ENCODE measurements at regions not wholly inside any gene's neighbourhood (a gene's known extent, or its start where the extent isn't known, plus 50 kb on each side); places are given as distances from the start of the nearest gene placed in this dataset.

GRCh38 chr10:28871665-28872064, 194.3 kb downstream of the BAMBI start:
- TF ChIP-seq, protein P1, sequence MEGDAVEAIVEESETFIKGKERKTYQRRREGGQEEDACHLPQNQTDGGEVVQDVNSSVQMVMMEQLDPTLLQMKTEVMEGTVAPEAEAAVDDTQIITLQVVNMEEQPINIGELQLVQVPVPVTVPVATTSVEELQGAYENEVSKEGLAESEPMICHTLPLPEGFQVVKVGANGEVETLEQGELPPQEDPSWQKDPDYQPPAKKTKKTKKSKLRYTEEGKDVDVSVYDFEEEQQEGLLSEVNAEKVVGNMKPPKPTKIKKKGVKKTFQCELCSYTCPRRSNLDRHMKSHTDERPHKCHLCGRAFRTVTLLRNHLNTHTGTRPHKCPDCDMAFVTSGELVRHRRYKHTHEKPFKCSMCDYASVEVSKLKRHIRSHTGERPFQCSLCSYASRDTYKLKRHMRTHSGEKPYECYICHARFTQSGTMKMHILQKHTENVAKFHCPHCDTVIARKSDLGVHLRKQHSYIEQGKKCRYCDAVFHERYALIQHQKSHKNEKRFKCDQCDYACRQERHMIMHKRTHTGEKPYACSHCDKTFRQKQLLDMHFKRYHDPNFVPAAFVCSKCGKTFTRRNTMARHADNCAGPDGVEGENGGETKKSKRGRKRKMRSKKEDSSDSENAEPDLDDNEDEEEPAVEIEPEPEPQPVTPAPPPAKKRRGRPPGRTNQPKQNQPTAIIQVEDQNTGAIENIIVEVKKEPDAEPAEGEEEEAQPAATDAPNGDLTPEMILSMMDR (IDR thresholded peaks at IDR 0.05): no peak
- TF ChIP-seq POLR2AphosphoS5 (IDR thresholded peaks at IDR 0.05) (no peak), POLR2A (IDR thresholded peaks at IDR 0.05) (no peak), EP300 (IDR thresholded peaks at IDR 0.05) (no peak)

All from stomach (tissue), 4 donors.